Adrenal gland (tissue), 9 donors: ENCODE measurements at regions not wholly inside any gene's neighbourhood (a gene's known extent, or its start where the extent isn't known, plus 50 kb on each side); places are given as distances from the start of the nearest gene placed in this dataset.

Source experiments
- DNase-seq, 7 donors: peaks; one replicate each; pipeline ENCODE4 v3.0.0-alpha.2; 2019 to 2020
- H3K27ac ChIP-seq, 5 donors: fragments of 200-600 bp; sonication (generic) in 4 of 5; 1 replicate in 3 of 5; 2 replicates in 2 of 5; pipeline versions ENCODE4 v1.5.1 to v1.8.0; 2016 to 2020; ENCODE audit warnings: mild to moderate bottlenecking in 1 of 5
- H3K27me3 ChIP-seq: fragments of 200-600 bp; 2 replicates; pipeline ENCODE4 v1.8.0; 2021
- H3K36me3 ChIP-seq, 2 donors: fragments of 200-600 bp; replicated peaks in 1 of 2; 1 replicate in 1 of 2; 2 replicates in 1 of 2; pipeline versions ENCODE4 v1.5.1 to v1.8.0; 2018 to 2022
- H3K4me1 ChIP-seq, 2 donors: fragments of 200-600 bp; replicated peaks in 1 of 2; 1 replicate in 1 of 2; 2 replicates in 1 of 2; pipeline versions ENCODE4 v1.5.1 to v1.8.0; 2018 to 2021
- H3K4me3 ChIP-seq, 4 donors: fragments of 200-600 bp; sonication (generic) in 3 of 4; one replicate each; pipeline ENCODE4 v1.5.1; 2016 to 2018
- H3K9me3 ChIP-seq, 3 donors: fragments of 200-600 bp; sonication (generic) in 1 of 3; replicated peaks in 1 of 3; 1 replicate in 2 of 3; 2 replicates in 1 of 3; pipeline versions ENCODE4 v1.5.1 to v1.8.0; 2016 to 2021
- POLR2A ChIP-seq, 2 donors: fragments of 450-650 bp; IDR thresholded peaks; one replicate each; pipeline ENCODE4 v1.6.1; 2017; ENCODE audit warnings: antibody characterized with exemption in 2 of 2, mild to moderate bottlenecking in 2 of 2, moderate library complexity in 1 of 2
- WGBS, 4 donors: extraction: QIAGEN DNeasy Blood & Tissue Kit in 2 of 4; methylation state at CpG; one replicate each; pipeline versions ENCODE4 v1.1.5 to v1.1.7; 2013 to 2017; 5-methylcytosine and 5-hydroxymethylcytosine counted together
- intact Hi-C, 2 donors: fragments of 100-400 bp; cut with DNase I; formaldehyde crosslinking; loops; one replicate each; pipeline versions ENCODE4 v1.14.1 to v1.15.0; 2022 to 2023
- TF ChIP-seq, protein P1 (sequence below), 6 experiments: fragments of 450-650 bp in 4 of 6; fragments of 200-600 bp in 2 of 6; sonication (generic) in 1 of 6; IDR thresholded peaks; 1 replicate in 5 of 6; 2 replicates in 1 of 6; pipeline versions ENCODE4 v1.5.1 to v1.8.0; 2016 to 2021; ENCODE audit warnings: antibody characterized with exemption in 6 of 6, mild to moderate bottlenecking in 2 of 6, moderate library complexity in 1 of 6
- donor health status: healthy with polysubstance abuse.
- donor health status: Bipolar disorder and iron deficiency.
- donor health status: DM: yes; HTN: yes; CAD: no.
- donor health status: DM: no; HTN: no; CAD: no.
- donor health status: DM: no; HTN: no; CAD: no.

DNA sequence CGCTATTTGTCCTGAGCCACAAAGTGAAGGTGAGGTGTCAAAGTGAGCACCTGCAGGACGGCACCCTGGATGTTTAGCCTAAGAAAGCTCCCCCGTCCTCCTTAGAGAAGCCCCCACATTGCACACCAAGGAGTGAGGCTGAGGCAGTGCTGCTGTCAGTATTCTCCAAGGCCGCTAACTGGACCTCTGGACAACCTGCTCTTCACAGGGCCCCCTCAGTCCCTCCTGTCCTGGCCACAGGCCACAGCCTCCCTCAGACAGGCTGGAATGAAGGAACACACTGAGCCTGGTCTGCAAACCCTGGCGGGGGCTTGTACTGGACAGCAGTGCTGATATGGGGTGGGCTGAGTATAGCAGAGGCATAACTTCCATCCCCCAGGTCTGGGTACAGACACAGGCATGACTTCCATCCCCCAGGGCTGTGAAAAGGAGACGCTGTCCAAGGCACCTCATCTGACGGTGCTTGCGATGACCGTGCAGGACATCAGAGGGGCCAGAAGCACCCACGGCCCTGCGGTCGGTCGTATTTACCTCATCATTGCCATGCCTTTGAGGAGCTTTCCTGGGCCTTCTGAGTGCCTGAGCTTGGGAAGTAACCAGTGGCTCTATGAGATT is 82.4 kb upstream of the DIO3 start:
- intact Hi-C loops, result no loop called here
- TF ChIP-seq, protein P1, sequence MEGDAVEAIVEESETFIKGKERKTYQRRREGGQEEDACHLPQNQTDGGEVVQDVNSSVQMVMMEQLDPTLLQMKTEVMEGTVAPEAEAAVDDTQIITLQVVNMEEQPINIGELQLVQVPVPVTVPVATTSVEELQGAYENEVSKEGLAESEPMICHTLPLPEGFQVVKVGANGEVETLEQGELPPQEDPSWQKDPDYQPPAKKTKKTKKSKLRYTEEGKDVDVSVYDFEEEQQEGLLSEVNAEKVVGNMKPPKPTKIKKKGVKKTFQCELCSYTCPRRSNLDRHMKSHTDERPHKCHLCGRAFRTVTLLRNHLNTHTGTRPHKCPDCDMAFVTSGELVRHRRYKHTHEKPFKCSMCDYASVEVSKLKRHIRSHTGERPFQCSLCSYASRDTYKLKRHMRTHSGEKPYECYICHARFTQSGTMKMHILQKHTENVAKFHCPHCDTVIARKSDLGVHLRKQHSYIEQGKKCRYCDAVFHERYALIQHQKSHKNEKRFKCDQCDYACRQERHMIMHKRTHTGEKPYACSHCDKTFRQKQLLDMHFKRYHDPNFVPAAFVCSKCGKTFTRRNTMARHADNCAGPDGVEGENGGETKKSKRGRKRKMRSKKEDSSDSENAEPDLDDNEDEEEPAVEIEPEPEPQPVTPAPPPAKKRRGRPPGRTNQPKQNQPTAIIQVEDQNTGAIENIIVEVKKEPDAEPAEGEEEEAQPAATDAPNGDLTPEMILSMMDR (IDR thresholded peaks at IDR 0.05), result no peak
- no peak for TF ChIP-seq POLR2A (IDR thresholded peaks at IDR 0.05)
- Histone ChIP-seq H3K4me1 (peaks cover 13 to 29% of the 10 kb centered on the region in 2 donors), H3K9me3 (no peaks in the 10 kb centered on the region), H3K27ac (no peak overlapping the region), H3K27me3 (no peaks in the 10 kb centered on the region), H3K4me3 (no peak overlapping the region), H3K36me3 (no peaks in the 10 kb centered on the region)
- DNase-seq, result peak in 4 of 7 donors; percentile 7 to 37 (median 10)
- 92 to 98% (median 95%) methylated on average over 4 to 13 of the region's 13 CpGs for WGBS, 4 donors

GRCh38 chr14:101480022-101480746 is 81.1 kb upstream of the DIO3 start:
- intact Hi-C loops, result no loop called here
- Histone ChIP-seq H3K4me3 (no peak overlapping the region), H3K27me3 (no peaks in the 10 kb centered on the region), H3K36me3 (no peaks in the 10 kb centered on the region), H3K4me1 (peaks cover 12 to 23% of the 10 kb centered on the region in 2 donors), H3K27ac (no peak overlapping the region), H3K9me3 (no peaks in the 10 kb centered on the region)
- TF ChIP-seq POLR2A (IDR thresholded peaks at IDR 0.05), result no peak
- TF ChIP-seq, protein P1 (IDR thresholded peaks at IDR 0.05), result no peak
- peak in 4 of 7 donors; percentile 3 to 13 (median 6) for DNase-seq
- WGBS, 4 donors, result 83 to 85% (median 84%) methylated on average over 12 of the region's 12 CpGs

- Histone ChIP-seq H3K9me3 (no peaks in the 10 kb centered on the region), H3K36me3 (no peaks in the 10 kb centered on the region), H3K27me3 (no peaks in the 10 kb centered on the region), H3K4me1 (peaks cover 6 to 16% of the 10 kb centered on the region in 2 donors), H3K27ac (no peak overlapping the region), H3K4me3 (no peak overlapping the region)
- intact Hi-C loops, result no loop called here
- 62 to 71% (median 70%) methylated on average over 16 of the region's 16 CpGs for WGBS, 4 donors
- TF ChIP-seq, protein P1 (IDR thresholded peaks at IDR 0.05), result no peak
- TF ChIP-seq POLR2A (IDR thresholded peaks at IDR 0.05), result no peak
- DNase-seq, result peak in 4 of 7 donors; percentile 3 to 28 (median 12)
Observed at GRCh38 chr14:101480747-101481530, 80.4 kb upstream of the DIO3 start.

GRCh38 chr14:101481557-101481956 is 79.7 kb upstream of the DIO3 start:
- WGBS, 4 donors, result 83 to 88% (median 85%) methylated on average over 5 of the region's 5 CpGs
- no peak for TF ChIP-seq POLR2A (IDR thresholded peaks at IDR 0.05)
- TF ChIP-seq, protein P1 (IDR thresholded peaks at IDR 0.05), result no peak
- DNase-seq, result peak in 4 of 7 donors; percentile 2 to 24 (median 8)

More at GRCh38 chr14:101481557-101481956, 79.7 kb upstream of the DIO3 start:
- H3K9me3 ChIP-seq, result no peaks in the 10 kb centered on the region
- no peaks in the 10 kb centered on the region for H3K27me3 ChIP-seq
- H3K4me3 ChIP-seq, result no peak overlapping the region
- no peaks in the 10 kb centered on the region for H3K36me3 ChIP-seq
- peaks cover under 1 to 10% of the 10 kb centered on the region in 2 donors for H3K4me1 ChIP-seq
- H3K27ac ChIP-seq, result no peak overlapping the region
- intact Hi-C loops, result no loop called here
